MV-4-11 (cell line): ENCODE measurements at regions not wholly inside any gene's neighbourhood (a gene's known extent, or its start where the extent isn't known, plus 50 kb on each side); places are given as distances from the start of the nearest gene placed in this dataset.

Experiments used
- DNase-seq: peaks from one replicate; lab custom pipeline; 2025; lab: John Stamatoyannopoulos, UW

DNA sequence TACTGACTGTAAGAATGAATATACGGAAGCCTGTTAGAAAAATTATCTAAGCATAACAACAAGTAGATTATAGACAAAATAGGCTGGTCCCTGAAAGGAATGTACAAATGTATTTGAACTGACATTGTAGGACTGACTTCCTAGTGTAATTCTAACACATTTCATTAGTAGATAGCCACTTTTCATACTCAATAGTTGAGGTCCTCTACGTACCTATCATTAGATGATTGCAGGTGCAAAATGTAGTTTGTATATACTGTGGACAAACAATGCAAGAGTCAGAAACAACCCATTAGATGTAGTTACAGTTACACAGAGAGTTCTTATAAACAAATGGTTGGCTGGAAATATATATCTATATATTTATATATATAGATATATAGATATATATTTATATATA lies 402.3 kb upstream of the SLITRK6 start:
- DNase-seq = no peak

DNA sequence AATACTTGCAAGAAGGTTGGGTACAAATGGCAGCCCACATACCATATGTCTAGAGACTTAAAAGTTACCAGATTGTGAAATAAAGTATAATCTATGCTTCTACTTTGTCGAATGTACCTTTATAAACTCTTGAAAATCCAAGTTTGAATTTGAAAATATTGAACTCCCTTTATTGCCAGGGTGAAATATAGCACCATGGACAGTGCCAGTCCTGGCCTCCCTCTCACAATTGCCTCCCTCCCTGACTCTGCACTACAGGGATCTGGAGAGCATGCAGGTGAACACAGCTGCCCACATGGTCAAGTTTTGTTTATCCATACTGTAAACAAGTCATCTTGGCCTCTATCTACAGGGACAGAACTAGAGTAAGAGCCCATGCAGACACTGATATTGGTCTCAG lies 394.1 kb upstream of the SLITRK6 start:
- no peak for DNase-seq

DNA sequence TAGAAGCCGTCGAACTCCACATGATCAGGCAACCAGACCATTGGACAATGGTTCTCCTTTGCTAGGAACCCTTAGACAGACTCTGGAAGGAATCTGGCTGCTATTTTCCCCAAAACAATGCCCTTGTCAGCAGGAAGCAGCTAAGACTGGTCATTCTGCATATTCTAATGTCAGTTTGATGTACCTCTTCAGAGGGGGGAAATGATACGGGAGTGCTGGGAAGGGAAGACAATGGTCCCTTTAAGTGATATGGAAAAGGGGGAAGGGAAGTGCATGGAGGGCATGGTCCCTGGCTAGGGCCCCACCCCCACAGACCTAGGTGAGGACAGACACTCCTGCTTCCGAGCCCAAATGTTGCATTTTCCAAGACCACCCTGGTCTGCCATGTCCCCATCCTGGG lies 389.0 kb upstream of the SLITRK6 start:
- DNase-seq = no peak

DNA sequence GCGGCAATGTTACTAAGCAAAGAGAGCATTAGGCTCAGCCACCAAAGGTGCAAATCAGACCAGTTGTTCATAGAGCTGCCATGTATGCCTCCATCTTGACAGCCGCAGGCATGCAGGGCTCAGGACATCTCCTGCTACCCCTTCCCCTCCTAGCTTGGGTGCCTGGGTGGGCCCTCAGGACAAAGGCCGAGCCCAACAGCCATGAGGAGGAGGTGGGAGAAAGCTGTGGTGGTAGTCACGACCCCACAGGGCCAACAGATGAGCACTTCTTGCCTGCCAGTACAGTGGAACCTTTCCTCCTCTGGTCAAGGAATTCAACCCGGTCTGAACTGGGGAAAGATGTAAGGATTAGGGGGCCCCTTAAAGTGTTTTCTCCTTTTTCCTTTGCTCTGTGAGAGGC lies 386.4 kb upstream of the SLITRK6 start:
- DNase-seq = no peak

DNA sequence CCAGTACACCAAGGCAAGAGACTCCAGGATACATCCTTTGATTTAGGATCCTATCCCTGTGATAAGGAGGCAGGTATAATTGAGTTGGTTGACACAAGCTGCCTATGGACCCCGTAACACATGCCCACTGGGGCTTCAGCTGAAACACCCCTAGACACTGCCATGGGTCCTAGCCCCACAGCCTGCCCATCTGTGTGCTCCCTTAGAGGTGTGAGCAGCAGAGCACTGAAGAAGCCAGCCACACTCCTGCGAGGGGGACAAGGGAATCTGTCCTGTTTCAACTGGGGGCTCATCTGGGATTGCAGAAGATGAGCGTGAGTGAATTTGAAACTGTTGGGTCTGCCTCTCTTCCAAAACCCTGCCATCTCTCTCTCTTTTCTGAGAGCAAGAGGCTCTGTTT lies 385.9 kb upstream of the SLITRK6 start:
- DNase-seq = no peak

DNA sequence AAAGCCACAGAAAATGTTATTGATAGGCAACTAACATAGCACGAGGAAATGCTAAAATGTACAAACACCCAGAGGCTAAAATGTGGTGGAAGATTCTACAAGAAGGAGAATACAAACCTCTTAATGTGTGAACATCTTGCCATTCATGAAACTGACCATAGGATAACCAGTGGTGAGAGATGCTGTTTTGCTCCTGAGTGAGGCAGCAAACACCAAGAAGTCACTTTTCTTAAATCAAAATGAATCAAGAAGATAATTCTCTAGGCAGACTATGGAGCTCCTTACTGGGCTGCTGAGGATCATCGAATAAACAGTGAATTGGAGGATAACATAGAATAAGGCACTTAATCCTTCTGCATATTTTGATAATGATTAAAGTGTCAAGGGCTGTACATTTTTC lies 375.4 kb upstream of the SLITRK6 start:
- no peak for DNase-seq

DNA sequence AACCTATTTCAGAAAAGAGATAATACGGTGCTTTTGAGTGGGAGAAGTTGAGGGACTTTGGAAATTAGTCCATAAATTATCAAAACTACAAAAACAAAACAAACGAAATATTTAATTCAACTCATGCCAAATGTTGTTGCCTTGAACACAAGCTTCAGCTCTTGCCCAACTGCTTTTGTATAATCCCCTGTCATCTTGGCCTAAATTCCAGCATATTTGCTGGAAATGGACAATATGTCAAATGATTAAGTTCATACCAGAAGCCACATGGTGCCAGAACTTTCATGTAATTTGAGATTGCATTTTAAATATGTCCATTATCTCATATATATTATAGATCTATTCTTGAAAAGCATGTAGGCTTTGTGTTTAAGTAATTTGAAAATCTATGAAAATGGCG lies 373.7 kb upstream of the SLITRK6 start:
- no peak for DNase-seq

DNA sequence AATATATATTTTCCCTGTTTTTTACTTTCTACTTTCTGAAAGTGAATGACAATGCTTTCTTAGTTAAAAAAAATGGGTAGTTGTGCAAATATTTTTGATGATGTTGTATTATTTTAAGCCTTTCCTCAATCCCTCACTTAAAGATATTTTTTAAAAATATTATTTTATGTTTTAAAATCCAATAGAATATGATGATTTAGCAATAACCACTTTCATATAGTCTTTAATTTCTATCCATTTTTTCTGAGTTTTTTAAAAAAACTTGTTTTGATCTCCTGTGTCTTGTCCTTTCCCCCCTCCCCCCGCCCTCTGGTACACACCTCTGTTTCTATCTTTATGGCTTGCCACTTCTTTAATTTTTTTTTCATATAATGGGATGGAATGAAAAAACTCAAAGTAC lies 362.0 kb upstream of the SLITRK6 start:
- no peak for DNase-seq

DNA sequence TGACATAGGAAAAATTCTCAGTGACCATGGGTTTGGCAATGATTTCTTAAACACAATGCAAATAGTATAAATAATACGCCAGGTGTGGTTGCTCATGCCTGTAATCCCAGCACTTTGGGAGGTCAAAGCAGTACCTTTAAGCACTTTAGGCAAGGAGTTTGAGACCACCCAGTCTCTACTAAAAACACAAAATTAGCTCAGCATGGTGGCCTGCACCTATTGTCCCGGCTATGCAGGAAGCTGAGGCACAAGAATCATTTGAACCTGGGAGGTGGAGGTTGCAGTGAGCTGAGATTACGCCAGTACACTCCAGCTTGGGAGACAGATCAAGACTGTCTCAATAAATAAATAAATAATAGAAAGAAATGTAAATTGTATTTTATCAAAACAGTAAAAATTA lies 356.5 kb upstream of the SLITRK6 start:
- DNase-seq = no peak

DNA sequence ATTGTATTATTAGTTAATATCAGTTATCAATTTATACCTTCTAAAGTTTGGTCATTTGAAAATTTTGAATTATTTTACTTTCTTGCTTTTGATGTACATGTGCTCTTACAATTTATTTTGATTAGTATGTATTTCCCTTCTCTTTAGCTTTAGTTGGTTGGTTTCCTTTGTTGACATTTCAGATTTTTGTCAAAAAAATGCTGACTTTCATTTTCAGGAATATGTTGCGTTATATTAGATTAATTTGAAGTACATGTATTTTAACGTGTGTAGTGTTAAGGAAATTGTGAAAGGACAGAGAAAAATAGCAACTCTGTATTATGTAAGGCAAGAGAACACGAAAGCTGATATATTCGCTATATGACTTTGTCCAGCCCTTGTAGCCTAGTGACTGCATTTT lies 342.9 kb upstream of the SLITRK6 start:
- DNase-seq = no peak

DNA sequence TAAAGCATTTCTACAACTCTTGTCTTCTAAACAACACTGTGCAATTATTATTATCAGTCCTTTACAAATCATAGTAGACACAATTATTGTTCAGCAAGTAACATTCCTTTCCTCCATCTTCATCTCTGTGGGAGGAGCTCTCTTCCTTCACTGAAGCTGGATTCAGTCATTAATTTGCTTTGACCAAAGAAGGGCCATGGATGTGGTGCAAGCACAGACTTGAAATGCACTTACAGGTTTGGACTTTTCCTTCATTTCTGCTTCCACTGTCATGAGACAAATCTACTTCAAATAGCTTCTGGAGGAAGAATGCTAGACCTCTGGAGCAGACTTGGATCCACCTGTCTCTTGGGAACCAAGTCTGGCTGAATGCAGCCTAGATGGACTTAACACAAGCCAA lies 336.6 kb upstream of the SLITRK6 start:
- DNase-seq = no peak

DNA sequence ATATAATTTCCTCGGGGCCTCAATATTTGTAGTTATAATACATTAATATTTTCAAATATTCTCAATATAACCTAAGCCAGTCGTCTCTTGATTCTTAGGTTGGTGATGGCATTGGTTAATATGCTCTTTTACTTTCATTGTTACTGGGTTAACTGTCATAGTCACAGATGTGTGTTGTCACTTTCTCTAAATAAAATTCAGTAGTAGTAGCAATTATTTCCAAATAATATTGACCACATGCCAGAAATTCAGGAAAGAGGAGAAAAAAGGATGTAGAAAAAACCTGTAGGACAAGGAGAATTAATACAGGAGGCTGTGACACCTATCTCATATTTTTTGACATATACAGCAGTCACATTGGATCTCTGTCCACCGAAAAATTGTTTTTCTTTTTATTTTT lies 322.7 kb upstream of the SLITRK6 start:
- no peak for DNase-seq

DNA sequence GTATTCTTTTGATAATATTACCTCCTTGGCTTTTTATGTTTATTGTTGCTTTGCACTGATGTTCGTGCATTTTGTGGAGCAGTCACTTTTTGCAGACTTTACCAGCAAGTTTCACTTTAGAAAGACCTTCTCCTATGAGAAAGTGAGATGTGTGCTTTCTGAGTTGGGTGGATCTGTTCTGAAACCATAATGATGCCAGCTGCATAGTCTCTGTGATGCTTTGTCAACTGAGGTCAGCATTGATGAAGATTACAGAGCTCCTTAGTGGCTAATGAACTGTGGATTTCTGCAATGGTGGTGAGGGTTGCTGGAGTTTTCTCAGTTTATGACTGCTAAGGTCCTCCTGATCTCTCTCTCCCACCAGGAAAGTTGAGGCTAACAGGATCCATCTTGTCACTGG lies 309.9 kb upstream of the SLITRK6 start:
- DNase-seq = no peak

DNA sequence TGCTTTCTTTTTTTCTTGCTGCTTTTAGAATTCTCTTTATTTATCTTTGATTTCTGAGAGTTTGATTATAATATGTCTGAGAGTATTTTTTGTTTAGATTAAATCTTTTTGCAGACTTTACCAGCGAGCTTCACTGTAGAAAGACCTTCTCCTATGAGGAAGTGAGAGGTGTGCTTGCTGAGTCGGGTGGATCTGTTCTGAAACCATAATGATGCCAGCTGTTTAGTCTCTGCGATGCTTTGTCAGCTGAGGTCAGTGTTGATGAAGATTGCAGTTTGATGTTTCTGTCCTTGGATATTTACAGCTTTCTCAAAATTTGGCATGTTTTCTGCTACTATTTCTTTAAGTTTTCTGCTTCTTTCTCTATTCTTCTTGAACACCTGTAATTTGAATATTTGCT lies 309.1 kb upstream of the SLITRK6 start:
- no peak for DNase-seq

DNA sequence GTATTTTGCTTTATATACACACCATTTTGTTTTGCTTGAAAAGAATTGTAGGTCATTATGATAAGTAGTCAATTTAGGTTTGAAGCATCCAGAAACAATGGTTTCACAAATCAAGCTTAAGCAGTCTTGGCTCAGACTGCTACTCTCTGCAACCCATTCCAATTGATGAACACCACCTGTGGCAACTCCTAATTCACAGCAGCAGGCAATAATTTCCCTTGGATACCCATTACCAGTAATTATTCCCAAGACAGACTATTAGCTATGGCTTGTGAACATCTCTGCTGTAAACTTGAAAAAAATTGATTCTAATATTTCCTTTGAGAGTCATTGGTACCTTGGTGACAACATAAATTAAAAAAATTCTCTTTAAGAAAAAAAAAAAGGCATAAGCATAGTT lies 299.3 kb upstream of the SLITRK6 start:
- DNase-seq = no peak

DNA sequence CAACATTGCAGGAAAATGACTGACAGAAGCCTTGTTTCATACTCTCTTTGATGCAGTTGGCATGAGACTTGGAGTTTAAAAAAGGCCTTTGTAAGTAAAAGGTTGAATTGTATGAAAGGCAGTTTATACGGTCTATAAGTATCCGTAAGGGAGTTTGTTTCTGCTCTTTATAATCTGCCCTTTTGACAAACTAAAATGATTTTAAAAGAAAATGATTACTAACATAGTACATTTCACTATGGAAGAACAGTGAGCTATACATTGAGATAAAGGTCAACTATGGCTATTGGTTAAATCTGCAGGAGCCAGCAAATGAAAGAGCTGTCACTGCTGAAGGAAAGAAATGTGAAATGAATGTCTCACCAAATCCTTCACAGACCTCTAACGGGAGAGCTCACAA lies 296.1 kb upstream of the SLITRK6 start:
- no peak for DNase-seq

DNA sequence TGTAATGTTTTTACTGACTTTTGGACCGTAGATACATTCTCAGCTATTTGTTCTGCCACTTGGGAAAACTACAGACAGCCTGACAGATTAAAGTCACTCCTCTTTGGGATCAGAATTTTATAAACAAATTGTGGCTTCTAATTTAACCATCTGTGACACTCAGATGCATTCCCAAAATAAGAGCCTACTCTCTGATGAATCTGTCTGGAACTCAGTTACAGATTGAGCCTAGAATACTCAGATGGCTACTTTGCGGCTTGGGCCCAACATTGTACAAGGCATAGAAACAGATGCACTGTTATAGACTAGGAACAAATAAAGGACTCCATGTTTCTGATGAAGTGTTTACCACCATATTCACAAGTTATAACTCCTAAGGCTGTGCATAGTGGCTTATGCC lies 291.0 kb upstream of the SLITRK6 start:
- DNase-seq = no peak

DNA sequence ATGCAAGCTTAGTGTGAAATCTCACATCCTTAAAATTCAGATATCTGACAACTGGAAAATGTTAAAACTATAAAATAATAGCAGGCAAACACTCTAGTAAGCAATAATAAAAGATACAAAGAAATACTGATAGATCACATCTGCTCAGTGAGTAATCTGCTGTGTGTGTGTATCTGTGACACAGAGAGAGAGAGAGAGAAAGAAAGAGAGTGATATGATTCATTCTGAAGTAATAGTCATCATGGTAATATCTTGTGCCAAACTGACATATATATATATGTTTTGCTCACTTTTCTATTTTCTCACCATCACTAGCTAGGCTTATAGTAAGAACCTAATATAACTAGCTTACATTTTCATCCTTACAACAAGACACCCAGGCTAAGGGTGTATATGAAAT lies 288.0 kb upstream of the SLITRK6 start:
- no peak for DNase-seq

DNA sequence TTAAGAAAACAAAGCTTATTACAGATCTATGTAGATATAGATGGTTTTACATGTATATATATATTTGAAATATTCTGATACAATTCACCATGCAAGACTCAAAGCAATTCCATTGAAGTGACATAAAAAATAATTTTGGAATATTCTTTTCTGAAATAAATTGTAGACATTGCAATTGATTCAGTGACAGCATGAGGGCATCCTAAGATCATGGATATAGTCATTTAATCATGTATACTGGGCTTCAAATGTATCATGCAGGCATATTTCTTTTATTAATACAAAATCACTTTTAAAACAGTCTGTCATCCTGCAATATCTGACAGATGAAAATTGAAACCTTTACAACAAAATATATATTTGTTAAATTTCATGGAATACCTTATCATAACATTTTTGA lies 286.7 kb upstream of the SLITRK6 start:
- DNase-seq = no peak

DNA sequence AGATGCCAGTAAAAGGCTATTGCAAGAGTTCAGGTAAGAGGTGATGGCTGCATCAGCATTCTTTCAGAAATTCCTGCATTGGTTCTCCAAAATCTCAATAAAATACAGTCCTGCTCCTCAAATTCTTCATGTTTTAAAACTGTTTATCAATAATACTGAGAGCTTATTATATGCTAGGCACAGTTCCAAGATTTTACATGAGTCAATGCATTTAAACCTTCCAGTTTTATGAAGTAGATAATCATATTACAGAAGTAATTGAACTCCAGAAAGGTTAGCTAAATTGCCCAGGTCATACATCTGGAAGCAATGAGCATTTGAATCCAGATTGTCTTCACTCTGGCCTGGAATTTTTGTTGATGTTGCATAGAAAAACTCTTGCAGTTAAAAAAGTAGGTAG lies 282.9 kb upstream of the SLITRK6 start:
- no peak for DNase-seq

DNA sequence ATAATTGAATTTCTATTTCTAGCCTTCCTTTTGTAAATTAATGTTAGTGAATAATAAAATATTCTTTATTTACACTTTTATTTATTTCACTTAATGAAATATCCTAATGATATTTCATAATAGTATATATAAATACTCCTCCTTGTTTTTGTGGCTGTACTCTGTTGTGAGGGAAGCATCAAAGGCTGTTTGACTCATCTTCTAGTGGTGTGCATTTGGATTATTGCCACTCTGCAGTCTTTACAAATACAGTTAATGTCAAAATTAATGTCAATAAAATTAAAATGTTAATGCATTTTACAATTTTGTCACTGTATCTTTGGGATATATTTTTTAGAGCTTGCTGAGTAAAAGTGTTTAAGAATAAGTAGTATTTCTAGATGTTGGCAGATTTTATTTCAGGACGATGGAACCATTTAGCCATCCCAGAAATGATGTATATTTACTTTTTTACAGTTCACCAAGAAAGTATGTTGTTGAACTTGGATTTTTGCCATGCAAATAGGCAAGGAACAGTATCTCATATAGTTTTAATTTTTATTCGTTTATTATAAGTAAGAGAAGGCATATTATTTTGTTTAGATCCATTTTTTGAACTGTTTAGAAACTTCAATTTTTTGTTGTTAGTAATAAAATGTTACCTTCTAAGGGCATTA lies 281.2 kb upstream of the SLITRK6 start:
- no peak for DNase-seq

DNA sequence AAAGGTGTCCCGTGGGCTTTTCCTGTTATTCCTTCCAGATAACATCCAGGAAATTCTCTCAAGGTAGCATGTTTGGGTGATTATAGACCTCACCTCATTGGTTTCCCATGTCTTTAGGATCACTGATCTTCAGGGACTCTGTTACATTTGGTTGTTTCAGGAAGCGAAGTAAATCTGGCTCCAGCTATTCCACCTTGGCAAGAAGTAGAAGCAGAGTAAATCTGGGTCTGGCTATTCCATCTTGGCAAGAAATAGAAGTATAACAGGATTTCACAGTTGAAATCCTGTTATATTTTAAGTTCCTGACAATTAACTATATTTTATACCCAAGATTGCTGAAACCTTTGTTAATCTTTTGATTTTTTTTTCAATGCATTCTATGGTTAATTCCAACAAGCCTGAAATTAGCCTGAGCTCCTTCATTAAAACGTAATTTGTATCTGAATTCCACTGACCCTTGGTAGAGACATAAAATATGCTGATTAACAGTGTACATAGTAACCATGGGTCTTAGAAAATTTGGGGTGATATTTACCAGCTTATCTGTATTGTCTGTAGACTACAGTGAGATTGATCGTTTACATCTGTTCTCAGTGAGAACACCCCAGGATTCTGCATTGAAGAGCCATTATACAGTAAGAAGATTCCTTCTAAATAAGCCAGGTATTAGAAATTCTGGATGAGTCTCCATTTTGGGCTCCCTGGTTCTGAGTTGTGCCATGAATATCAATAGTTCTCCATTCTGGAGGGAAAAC lies 267.6 kb upstream of the SLITRK6 start:
- DNase-seq = no peak

DNA sequence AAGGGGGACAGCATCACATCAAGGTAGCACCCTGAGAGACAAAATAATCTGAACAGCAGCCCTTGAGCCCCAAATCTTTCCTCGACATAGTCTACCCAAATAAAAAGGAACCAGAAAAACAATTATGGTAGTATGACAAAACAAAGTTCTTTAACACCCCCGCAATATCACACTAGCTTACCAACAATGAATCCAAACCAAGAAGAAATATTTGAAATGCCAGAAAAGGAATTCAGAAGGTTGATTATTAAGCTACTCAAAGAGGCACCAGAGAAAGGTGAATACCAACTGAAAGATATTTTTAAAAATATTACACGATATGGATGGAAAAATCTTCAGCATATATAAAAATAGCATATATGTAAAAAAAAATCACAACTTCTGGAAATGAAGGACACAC lies 252.9 kb upstream of the SLITRK6 start:
- no peak for DNase-seq
